OCI-LY7 (cell line): ENCODE measurements at regions not wholly inside any gene's neighbourhood (a gene's known extent, or its start where the extent isn't known, plus 50 kb on each side); places are given as distances from the start of the nearest gene placed in this dataset.

ENCODE experiments used
- BruUV-seq: library from RNA; stranded (reverse); fragments of 400-500 nt; replicated peaks from 2 replicates; lab custom pipeline; 2021; lab: Mats Ljungman, UMichigan
- CTCF ChIA-PET: fragments of 300-600 bp; sonication (Branson Sonifier 250); formaldehyde crosslinking; loops from one replicate; lab custom pipeline; 2022; ENCODE audit warnings: antibody characterized with exemption; ENCODE audit not compliant: unreplicated experiment; lab: Charles Lee
- POLR2A ChIA-PET: fragments of 300-600 bp; sonication (Branson Sonifier 250); formaldehyde crosslinking; loops from one replicate; lab custom pipeline; 2022; ENCODE audit warnings: antibody characterized with exemption; lab: Charles Lee
- DNase-seq: peaks from one replicate; pipeline ENCODE4 v3.0.0-alpha.2; 2015; ENCODE audit warnings: low spot score
- H2AFZ ChIP-seq: fragments of 200-600 bp; sonication (generic), shearing (Covaris generic); 2 replicates; pipeline ENCODE4 v1.6.1; 2014; ENCODE audit warnings: mild to moderate bottlenecking, antibody characterized with exemption, low read length, moderate library complexity
- H3K27ac ChIP-seq: fragments of 200-600 bp; sonication (generic); 2 replicates; pipeline ENCODE4 v1.5.1; 2014; ENCODE audit warnings: mixed run types, low read depth, mild to moderate bottlenecking, moderate library complexity, low read length, inconsistent platforms; ENCODE audit not compliant: poor library complexity, severe bottlenecking
- H3K36me3 ChIP-seq: fragments of 200-600 bp; sonication (generic); 2 replicates; pipeline ENCODE4 v1.6.1; 2014; ENCODE audit warnings: mild to moderate bottlenecking, antibody characterized with exemption, low read length, moderate library complexity, mixed read lengths; ENCODE audit not compliant: insufficient read depth
- H3K4me1 ChIP-seq: fragments of 200-600 bp; sonication (generic); 2 replicates; pipeline ENCODE4 v1.5.1; 2014; ENCODE audit warnings: mild to moderate bottlenecking, low read length; ENCODE audit not compliant: insufficient read depth, poor library complexity, severe bottlenecking
- H3K4me2 ChIP-seq: fragments of 200-600 bp; sonication (generic); 2 replicates; pipeline ENCODE4 v1.6.1; 2014; ENCODE audit warnings: mild to moderate bottlenecking, low read length
- H3K4me3 ChIP-seq: fragments of 200-600 bp; sonication (generic); 2 replicates; pipeline ENCODE4 v1.5.1; 2014; ENCODE audit warnings: mild to moderate bottlenecking, low read depth, low read length; ENCODE audit not compliant: poor library complexity, severe bottlenecking
- H3K79me2 ChIP-seq: fragments of 200-600 bp; sonication (generic); 2 replicates; pipeline ENCODE4 v1.6.1; 2016; ENCODE audit warnings: low read depth, mild to moderate bottlenecking, low read length, moderate library complexity, mixed read lengths; ENCODE audit not compliant: insufficient read depth
- H3K9me2 ChIP-seq: fragments of 200-600 bp; sonication (generic); 2 replicates; pipeline ENCODE4 v1.6.1; 2016; ENCODE audit warnings: mild to moderate bottlenecking, low read length, mixed read lengths; ENCODE audit not compliant: insufficient read depth
- H3K9me3 ChIP-seq: fragments of 200-600 bp; sonication (generic); 2 replicates; pipeline ENCODE4 v1.6.1; 2014; ENCODE audit warnings: mild to moderate bottlenecking, mixed run types, low read length, mixed read lengths
- H4K20me1 ChIP-seq: fragments of 200-600 bp; sonication (generic); 2 replicates; pipeline ENCODE4 v1.6.1; 2014; ENCODE audit warnings: mild to moderate bottlenecking, antibody characterized with exemption, low read length, moderate library complexity, mixed read lengths; ENCODE audit not compliant: insufficient read depth
- EZH2phosphoT487 ChIP-seq: fragments of 200-600 bp; sonication (generic); IDR thresholded peaks from 2 replicates; pipeline ENCODE4 v1.6.1; 2018; ENCODE audit warnings: low read depth, borderline replicate concordance, mild to moderate bottlenecking, mixed run types, antibody characterized with exemption, low read length, moderate library complexity, mixed read lengths
- intact Hi-C: fragments of 100-400 bp; cut with micrococcal nuclease; formaldehyde crosslinking; loops from one replicate; pipeline ENCODE4 v1.10.0; 2022; ENCODE audit not compliant: unreplicated experiment
- TF ChIP-seq, protein P1 (sequence below): fragments of 200-600 bp; sonication (generic); conservative IDR thresholded peaks from 2 replicates; pipeline ENCODE4 v1.5.1; 2014; ENCODE audit warnings: mild to moderate bottlenecking, antibody characterized with exemption, low read length, moderate library complexity, mixed read lengths

DNA sequence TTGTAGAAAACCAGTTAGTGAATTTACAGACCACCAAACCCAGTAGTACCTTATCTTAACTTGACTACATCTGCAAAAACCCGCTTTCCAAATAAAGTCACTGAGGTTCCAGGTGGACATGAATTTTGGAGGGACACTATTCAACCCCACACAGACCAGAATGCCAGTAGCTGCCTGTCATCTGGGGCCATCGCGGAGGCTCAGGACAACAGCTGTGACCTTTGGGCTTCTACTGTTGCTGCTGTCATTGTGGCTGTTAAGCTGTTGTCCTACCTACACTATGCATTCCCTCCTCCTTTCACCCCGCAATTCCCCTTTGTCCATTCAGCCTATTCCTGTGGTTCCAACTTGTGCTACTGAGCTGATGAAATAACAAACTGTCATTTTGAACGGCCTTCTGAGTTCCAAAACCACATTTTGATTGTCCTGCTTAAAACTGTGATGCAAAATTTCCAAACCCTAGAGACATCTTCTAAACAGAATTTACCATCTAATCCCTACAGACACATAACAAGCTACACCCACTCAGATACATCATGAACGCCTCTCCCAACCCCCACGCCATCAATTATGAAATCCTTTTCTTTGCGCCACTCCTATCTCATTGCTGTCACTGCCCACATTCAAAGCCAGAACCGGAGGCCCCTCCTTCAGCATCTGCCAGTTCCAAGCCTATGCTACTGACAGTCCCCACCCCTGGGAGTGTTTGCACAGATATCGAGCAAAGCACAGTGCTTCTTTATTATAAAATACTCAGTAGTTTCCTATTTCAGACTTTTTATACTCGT, 125.0 kb downstream of the C6orf118 start:
- TF ChIP-seq, protein P1, sequence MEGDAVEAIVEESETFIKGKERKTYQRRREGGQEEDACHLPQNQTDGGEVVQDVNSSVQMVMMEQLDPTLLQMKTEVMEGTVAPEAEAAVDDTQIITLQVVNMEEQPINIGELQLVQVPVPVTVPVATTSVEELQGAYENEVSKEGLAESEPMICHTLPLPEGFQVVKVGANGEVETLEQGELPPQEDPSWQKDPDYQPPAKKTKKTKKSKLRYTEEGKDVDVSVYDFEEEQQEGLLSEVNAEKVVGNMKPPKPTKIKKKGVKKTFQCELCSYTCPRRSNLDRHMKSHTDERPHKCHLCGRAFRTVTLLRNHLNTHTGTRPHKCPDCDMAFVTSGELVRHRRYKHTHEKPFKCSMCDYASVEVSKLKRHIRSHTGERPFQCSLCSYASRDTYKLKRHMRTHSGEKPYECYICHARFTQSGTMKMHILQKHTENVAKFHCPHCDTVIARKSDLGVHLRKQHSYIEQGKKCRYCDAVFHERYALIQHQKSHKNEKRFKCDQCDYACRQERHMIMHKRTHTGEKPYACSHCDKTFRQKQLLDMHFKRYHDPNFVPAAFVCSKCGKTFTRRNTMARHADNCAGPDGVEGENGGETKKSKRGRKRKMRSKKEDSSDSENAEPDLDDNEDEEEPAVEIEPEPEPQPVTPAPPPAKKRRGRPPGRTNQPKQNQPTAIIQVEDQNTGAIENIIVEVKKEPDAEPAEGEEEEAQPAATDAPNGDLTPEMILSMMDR = no peak
- TF ChIP-seq EZH2phosphoT487 = no peak
- DNase-seq = no peak
- Histone ChIP-seq H3K9me2 (no peaks in the 10 kb centered on the region), H3K9me3 (no peaks in the 10 kb centered on the region), H3K27ac (no peak overlapping the region), H3K4me2 (no peak overlapping the region), H4K20me1 (no peaks in the 10 kb centered on the region), H3K36me3 (no peaks in the 10 kb centered on the region), H3K4me1 (no peaks in the 10 kb centered on the region), H2AFZ (no peak overlapping the region), H3K79me2 (no peaks in the 10 kb centered on the region), H3K4me3 (no peak overlapping the region)
- CTCF ChIA-PET = interaction anchor here (0.6 kb wide), 1 partner anchor 222 kb away, joined by 4 read pairs; no protein-coding TSS in a partner anchor
- POLR2A ChIA-PET = interaction anchor here (0.6 kb wide), 1 partner anchor 359 kb away, joined by 3 read pairs; no protein-coding TSS in a partner anchor
- BruUV-seq = no TSS peak
- intact Hi-C loops = no loop called here

DNA sequence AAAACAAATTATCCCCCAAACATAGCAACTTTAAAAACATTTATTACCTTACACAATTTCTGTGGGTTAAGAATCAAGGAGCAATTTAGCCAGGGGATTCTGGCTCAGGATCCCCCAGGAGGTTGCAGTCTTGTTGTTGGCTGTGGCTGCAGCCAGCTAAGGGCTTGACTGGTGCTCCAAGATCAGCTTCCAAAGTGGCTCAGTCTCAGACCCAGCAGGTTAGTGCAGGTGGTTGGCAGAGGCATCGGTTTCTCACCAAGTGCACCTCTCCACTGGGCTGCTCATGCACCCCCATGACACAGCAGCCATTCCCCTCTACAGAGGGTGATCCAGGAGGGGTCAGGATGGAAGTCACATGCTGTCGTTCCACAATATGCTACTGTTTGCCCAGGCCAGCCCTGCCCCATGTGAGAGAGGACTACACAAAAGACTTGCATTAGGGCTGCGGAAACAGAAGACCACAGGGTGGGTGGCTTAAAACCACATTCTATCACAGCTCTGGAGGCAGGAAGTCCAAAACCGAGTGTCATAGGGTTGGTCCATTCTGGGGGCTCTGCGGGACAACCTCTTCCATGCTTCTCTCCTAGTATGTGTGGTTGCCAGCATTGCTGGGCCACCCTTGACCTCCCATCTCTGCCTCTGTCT, 125.8 kb downstream of the C6orf118 start:
- Histone ChIP-seq H3K79me2 (no peaks in the 10 kb centered on the region), H3K9me3 (no peaks in the 10 kb centered on the region), H3K27ac (no peak overlapping the region), H3K36me3 (no peaks in the 10 kb centered on the region), H4K20me1 (no peaks in the 10 kb centered on the region), H3K4me3 (no peak overlapping the region), H3K9me2 (no peaks in the 10 kb centered on the region), H2AFZ (no peak overlapping the region), H3K4me2 (no peak overlapping the region), H3K4me1 (no peaks in the 10 kb centered on the region)
- ChIA-PET CTCF (no interaction called here), POLR2A (interaction anchor here (0.6 kb wide), 1 partner anchor 1196 kb away, joined by 4 read pairs; no protein-coding TSS in a partner anchor)
- no peak for DNase-seq
- BruUV-seq = no TSS peak
- intact Hi-C loops = no loop called here
- TF ChIP-seq EZH2phosphoT487 = no peak
- TF ChIP-seq, protein P1 = no peak
